GM20000 (cell line): ENCODE measurements at regions not wholly inside any gene's neighbourhood (a gene's known extent, or its start where the extent isn't known, plus 50 kb on each side); places are given as distances from the start of the nearest gene placed in this dataset.
"Not testable (repeated sequence)": the region's sequence is repeated elsewhere in the genome, so short reads cannot be mapped to it uniquely, and the experiment has no call there.

ENCODE experiments used
- DNase-seq: peaks from one replicate; pipeline ENCODE4 v3.0.0; 2012; ENCODE audit warnings: low spot score
- TF ChIP-seq, protein P1 (sequence below): IDR thresholded peaks from 2 replicates; pipeline ENCODE4 v1.5.1; 2012; ENCODE audit warnings: mild to moderate bottlenecking, control low read depth; ENCODE audit errors: extremely low read depth, missing control alignments

DNA sequence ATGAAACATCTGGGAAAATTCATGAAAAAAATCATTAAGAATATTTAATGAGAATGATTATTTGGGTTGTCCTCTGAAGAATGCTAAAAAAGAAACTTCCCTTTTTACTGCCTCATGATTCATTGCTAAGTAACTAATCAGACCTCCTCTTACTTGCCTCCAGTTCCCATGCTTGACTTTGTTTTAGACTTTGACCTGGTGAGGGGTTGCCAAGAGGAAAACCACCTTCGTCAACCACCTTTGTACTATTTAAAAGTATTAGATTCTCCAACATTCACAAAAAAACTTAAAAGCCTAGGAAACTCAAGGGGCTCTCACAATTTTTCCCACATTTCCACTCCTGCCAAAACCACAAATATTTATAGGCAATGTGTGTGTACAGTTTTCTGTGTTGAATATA lies 115.2 kb upstream of the ST8SIA4 start:
- no peak for DNase-seq
- TF ChIP-seq, protein P1, sequence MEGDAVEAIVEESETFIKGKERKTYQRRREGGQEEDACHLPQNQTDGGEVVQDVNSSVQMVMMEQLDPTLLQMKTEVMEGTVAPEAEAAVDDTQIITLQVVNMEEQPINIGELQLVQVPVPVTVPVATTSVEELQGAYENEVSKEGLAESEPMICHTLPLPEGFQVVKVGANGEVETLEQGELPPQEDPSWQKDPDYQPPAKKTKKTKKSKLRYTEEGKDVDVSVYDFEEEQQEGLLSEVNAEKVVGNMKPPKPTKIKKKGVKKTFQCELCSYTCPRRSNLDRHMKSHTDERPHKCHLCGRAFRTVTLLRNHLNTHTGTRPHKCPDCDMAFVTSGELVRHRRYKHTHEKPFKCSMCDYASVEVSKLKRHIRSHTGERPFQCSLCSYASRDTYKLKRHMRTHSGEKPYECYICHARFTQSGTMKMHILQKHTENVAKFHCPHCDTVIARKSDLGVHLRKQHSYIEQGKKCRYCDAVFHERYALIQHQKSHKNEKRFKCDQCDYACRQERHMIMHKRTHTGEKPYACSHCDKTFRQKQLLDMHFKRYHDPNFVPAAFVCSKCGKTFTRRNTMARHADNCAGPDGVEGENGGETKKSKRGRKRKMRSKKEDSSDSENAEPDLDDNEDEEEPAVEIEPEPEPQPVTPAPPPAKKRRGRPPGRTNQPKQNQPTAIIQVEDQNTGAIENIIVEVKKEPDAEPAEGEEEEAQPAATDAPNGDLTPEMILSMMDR, result no peak

- no peak for DNase-seq
- TF ChIP-seq, protein P1, result no peak
Observed at GRCh38 chr5:101012880-101013279, 109.8 kb upstream of the ST8SIA4 start.

DNA sequence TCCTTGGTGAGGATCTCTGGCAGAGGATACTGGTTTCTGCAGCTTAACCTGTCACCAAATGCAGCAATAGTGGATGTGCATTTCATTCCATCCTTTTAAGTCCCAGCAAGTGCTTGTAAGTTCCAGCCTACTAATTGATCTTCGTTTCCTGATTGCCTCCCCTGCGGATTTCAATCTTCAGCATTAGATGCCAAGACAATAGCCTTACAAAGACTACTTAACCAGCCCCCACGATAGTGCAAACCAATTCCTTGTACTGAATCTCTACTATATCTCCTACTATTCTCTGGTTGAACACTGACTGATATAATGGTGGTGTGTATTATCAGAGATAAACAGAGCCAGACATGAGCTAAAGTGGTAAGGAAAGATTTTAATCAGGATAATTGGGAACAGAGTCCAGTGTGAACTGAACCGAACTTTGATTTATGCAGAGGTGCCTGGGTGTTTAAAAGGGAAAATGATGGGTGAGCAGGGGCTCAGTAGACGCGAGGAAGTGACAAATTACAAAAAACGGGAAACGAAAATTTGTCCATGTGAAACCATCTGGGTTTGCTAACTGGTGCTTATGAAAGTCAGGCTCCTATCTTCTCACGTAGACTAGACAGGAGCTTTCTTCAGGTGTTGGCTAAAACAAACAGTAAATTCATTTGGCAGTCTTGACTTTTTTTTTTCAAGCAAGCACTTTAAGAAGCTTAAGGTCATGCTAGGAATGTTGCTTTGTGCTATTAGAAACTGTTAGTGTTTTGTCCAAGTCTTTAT lies 106.9 kb upstream of the ST8SIA4 start:
- TF ChIP-seq, protein P1, result no peak
- DNase-seq, result no peak

DNA sequence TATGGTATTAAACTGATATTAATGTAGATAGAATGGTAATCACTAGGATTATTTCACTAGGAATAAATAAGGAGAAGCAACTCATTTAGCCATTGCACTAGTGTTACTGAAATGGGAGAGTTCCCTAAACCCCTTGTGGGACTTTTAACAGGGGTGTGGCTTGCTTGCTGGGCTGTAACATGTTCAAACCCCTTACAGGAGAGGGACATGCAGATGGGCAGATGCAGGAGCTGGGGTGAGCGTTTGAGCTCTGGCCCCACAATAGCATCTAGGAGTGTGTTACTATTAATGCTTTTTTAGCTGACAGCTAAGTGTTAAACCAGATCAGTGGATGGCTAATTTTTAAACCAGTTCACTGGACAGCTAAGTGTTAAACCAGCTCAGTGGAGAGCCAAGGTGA lies 89.3 kb upstream of the ST8SIA4 start:
- TF ChIP-seq, protein P1, result no peak
- no peak for DNase-seq

DNA sequence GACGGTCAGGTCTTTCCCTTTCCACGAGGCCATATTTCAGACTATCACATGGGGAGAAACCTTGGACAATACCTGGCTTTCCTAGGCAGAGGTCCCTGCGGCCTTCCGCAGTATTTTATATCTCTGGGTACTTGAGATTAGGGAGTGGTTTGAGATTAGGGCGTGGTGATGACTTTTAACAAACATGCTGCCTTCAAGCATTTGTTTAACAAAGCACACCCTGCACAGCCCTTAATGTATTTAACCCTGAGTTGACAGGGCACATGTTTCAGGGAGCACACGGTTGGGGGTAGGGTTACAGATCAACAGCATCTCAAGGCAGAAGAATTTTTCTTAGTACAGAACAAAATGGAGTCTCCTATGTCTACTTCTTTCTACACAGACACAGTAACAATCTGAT lies 80.5 kb upstream of the ST8SIA4 start:
- not testable (repeated sequence) for DNase-seq

DNA sequence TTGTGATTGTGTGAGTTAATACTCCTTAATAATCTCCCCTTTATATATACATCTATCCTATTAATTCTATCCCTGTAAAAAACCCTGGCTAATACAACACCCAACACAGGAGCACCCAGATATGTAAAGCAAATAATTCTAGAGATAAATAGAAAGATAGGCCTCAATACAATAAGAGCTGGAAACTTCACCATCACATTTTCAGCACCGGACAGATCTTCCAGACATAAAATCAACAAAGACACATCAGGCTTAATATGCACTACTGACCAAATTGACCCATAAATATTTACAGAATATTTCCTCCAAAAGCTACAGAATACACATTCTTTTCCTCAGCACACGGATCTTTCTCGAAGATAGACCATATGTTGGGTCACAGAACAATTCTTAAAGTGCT lies 71.0 kb upstream of the ST8SIA4 start:
- TF ChIP-seq, protein P1, result no peak
- DNase-seq, result no peak

DNA sequence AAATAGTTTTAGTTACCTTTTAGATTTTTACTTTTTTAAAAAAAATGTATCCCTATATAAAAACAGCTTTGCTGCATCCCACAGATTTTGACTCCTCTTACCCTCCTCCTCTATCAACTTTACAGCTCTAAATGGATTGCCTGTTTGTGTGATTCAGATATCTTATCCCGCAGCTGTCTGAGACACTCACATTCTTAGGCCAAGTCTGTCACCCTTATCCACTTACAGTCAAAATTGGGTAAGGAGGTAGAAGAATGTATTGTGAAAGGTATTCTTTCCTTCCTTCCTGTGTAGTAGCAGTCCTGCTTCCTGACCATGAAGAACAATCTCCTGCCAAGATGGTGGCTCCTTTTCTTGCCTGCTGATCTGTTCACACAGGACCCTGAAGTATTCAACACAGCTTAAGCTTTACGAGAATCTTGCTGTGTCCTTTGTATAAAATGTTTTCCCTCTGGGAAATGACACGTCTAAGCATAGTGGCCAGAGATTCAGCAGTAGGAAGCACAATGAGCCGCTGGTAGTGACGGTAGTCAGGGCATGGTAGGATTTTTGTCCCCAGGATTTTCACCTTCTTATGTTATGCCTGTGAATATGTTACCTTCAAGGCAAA lies 67.7 kb upstream of the ST8SIA4 start:
- TF ChIP-seq, protein P1, result no peak
- DNase-seq, result no peak

GRCh38 chr5:100965291-100965690 lies 62.2 kb upstream of the ST8SIA4 start:
- TF ChIP-seq, protein P1, result no peak
- no peak for DNase-seq
